Omental fat pad (tissue), 3 donors: ENCODE measurements at regions not wholly inside any gene's neighbourhood (a gene's known extent, or its start where the extent isn't known, plus 50 kb on each side); places are given as distances from the start of the nearest gene placed in this dataset.

Experiments used
- ATAC-seq: fragments of 150-250 bp; one replicate; pipeline ENCODE4 v1.9.1; 2016; ENCODE audit warnings: mild to moderate bottlenecking, moderate library complexity; ENCODE audit not compliant: low FRiP score
- DNase-seq: peaks from one replicate; pipeline ENCODE4 v3.0.0-alpha.2; 2019; ENCODE audit warnings: low spot score
- CTCF ChIP-seq, 3 donors: fragments of 450-650 bp; IDR thresholded peaks; one replicate each; pipeline ENCODE4 v1.5.1; 2016 to 2017; ENCODE audit warnings: antibody characterized with exemption in 3 of 3, mild to moderate bottlenecking in 3 of 3, moderate library complexity in 2 of 3

GRCh38 chr10:62907470-62908212 is 91.5 kb upstream of the EGR2 start:
- DNase-seq, result no peak
- ATAC-seq, result no peak

GRCh38 chr10:62904281-62904875 is 88.2 kb upstream of the EGR2 start:
- TF ChIP-seq CTCF (IDR thresholded peaks at IDR 0.05), result no peak
- DNase-seq (no peak), ATAC-seq (no peak)

More at GRCh38 chr10:62907470-62908212, 91.5 kb upstream of the EGR2 start:
- no peak for TF ChIP-seq CTCF (IDR thresholded peaks at IDR 0.05)

- ATAC-seq (no peak), DNase-seq (no peak)
- TF ChIP-seq CTCF (IDR thresholded peaks at IDR 0.05), result no peak
These were observed 87.7 kb upstream of the EGR2 start for GRCh38 chr10:62903828-62904227.

- ATAC-seq, result no peak
- DNase-seq, result no peak
- TF ChIP-seq CTCF (IDR thresholded peaks at IDR 0.05), result no peak
These were observed 84.8 kb upstream of the EGR2 start for GRCh38 chr10:62900829-62901571.

GRCh38 chr10:62899311-62899710 is 83.1 kb upstream of the EGR2 start:
- TF ChIP-seq CTCF (IDR thresholded peaks at IDR 0.05), result no peak
- no peak for DNase-seq
- no peak for ATAC-seq

- TF ChIP-seq CTCF (IDR thresholded peaks at IDR 0.05), result no peak
- ATAC-seq, result no peak
- DNase-seq, result no peak
These were observed 78.9 kb upstream of the EGR2 start for GRCh38 chr10:62895063-62895462.
